Upper lobe of left lung (tissue), 4 donors: ENCODE measurements at regions not wholly inside any gene's neighbourhood (a gene's known extent, or its start where the extent isn't known, plus 50 kb on each side); places are given as distances from the start of the nearest gene placed in this dataset.

Experiments used
- CTCF ChIP-seq, 6 experiments: fragments of 450-650 bp in 4 of 6; fragments of 200-600 bp in 2 of 6; sonication (generic) in 2 of 6; IDR thresholded peaks; one replicate each; pipeline ENCODE4 v1.5.1; 2016 to 2019; ENCODE audit warnings: antibody characterized with exemption in 6 of 6
- EP300 ChIP-seq, 4 donors: sonication (generic); formaldehyde crosslinking; IDR thresholded peaks; one replicate each; pipeline ENCODE4 v1.5.1; 2017; ENCODE audit warnings: antibody characterized with exemption in 4 of 4, control low read depth in 2 of 4
- POLR2A ChIP-seq, 4 donors: fragments of 450-650 bp; IDR thresholded peaks; one replicate each; pipeline ENCODE4 v1.5.1; 2016 to 2017; ENCODE audit warnings: antibody characterized with exemption in 4 of 4, mild to moderate bottlenecking in 2 of 4
- POLR2AphosphoS5 ChIP-seq, 2 donors: sonication (generic); formaldehyde crosslinking; IDR thresholded peaks; one replicate each; pipeline ENCODE4 v1.5.1; 2017; ENCODE audit warnings: antibody characterized with exemption in 2 of 2

GRCh38 chr2:7288484-7288883 lies 371.3 kb downstream of the RNF144A start:
- TF ChIP-seq POLR2AphosphoS5 (IDR thresholded peaks at IDR 0.05) (no peak), EP300 (IDR thresholded peaks at IDR 0.05) (no peak), CTCF (IDR thresholded peaks at IDR 0.05) (no peak), POLR2A (IDR thresholded peaks at IDR 0.05) (no peak)
